HG02763 (cell line): ENCODE measurements at regions not wholly inside any gene's neighbourhood (a gene's known extent, or its start where the extent isn't known, plus 50 kb on each side); places are given as distances from the start of the nearest gene placed in this dataset.

Experiments
- ATAC-seq: cut with Tn5 transposase; IDR thresholded peaks from one replicate; pipeline ENCODE4 v1.9.1; 2021; ENCODE audit warnings: mild to moderate bottlenecking, moderate library complexity; ENCODE audit not compliant: unreplicated experiment

DNA sequence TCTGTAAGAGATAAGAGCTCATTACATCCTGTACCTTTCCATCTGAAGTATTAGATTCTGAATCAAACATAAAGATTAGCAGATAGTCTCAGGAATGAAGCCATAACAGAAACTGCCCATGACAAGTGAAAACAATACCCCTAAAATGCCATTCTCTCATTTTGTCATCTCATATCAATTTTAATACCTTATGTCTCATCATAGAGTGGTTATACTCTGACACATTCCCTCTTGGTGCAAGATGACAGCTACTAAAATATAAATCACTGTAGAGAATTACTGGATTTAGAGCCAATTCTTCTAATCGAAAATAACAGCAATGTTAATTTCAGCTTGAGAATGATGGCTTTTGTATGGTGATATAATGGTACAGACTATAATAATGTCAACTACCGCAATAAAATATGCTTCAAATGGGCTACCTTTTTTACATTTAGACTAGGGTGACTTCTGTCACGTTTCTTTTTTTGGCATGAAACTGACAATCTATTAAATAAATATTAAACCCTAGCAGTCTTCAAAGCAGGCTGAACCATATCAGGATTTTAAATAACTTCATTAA is 125.1 kb upstream of the ITGA4 start:
- no peak for ATAC-seq

DNA sequence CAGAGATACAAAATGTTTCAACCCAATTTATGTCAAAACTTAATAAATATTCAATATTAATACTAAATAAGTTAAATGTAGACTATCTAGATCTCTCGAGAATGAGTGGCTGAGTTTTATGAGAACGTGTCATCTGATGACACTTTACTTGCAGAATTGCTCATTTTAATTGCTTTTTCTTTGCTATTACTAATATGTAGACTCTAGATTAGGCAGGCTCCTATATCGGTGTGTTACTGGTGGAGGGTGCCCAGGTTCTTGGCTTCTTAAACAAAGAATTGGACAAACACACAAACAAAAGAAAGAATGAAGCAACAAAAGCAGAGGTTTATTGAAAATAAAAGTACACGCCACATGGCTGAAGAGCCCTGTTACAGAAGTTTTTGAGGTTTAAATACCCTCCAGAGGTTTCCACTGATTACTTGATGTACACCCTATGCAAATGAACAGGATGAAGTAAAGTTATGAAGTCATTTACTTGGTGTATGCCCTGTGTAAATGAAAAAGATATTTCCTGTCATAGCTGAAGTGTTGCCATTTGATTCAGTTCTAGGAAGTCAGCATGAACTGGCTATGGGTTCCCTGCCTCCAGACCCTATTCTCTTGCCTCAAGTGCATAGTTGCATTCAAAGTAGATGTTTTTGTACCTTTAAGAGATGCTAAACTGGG is 122.9 kb upstream of the ITGA4 start:
- no peak for ATAC-seq

DNA sequence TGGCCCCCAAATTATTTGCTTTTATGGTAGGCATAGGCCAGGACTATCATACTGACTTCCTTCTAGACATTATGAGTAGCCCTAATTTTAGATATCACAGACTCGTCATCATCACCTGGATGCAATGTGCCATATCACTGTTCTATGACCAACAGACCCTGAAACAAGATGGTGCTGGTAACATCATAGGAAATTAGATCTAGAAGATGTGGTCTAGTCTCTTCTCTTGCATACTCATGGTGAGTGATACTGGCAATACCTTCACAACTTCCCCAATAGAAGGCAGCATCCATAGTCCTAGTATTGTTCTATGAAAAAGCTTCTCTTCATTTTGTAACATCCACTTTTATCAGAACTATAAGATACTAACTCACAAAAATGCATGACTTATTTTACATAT is 116.3 kb upstream of the ITGA4 start:
- no peak for ATAC-seq

DNA sequence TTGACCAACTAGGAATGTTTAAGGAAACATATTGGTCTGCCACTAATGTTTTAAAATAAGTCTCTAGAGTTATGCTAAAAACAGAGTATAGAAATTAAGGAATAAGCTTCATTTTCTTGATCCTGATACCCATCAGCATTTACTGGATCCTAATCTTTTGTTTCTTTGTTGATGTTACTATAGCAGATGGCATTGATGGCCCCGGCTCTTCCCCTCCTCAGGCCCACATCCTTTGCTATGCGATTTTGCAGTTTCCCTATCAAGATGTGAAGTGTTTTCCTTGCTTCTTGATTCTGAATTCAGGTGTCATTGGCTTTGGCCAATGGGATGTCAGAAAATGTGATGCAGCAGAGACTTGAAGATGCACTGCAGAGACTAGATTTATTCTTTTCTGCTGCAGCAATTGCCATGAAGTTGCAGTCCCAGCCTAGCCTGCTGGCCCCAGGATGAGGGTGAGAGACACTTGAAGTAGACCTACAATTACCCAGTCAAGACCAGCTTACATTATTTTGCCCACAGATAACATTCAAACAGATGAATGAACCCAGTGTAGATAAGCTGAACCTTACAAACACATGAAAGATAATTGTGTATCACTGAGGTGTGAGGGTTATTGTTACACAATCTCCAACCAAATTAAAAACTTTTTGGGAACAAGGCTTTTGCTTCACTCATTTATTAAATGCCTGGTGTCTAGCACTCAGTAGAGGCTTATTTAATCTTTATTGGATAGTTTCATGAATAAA is 115.2 kb upstream of the ITGA4 start:
- ATAC-seq = no peak

DNA sequence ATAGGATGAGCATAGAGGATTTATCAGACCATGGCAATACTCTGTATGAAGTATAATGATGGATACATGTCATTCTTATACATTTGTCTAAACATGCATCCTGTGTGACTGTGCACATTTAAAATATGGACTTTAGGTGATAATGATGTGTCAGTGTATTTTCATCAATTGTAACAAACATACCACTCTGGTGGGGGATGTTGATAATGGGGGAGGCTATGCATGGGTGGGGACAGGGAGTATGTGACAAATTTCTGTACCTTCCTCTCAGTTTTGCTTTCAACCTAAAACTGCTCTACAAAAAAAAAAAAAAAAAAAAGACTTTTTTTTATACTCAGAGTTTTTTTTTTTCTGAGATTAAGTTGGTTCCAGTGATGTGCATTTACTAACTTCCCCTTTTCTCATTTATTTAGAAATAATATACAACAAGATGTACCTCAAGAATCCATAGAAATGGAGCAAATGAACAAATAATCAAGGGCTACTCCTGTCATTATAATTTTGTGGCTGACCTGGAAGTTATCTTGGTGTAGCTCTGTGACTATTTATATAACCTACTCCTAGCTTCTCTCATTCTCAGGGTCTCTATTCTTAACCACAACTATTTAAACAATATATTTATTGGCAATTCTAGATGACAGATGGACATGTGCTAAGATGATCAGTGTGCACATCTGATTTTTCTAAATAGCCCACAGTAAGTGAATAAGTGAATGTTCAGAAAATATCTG is 108.9 kb upstream of the ITGA4 start:
- ATAC-seq = peak; percentile 83

DNA sequence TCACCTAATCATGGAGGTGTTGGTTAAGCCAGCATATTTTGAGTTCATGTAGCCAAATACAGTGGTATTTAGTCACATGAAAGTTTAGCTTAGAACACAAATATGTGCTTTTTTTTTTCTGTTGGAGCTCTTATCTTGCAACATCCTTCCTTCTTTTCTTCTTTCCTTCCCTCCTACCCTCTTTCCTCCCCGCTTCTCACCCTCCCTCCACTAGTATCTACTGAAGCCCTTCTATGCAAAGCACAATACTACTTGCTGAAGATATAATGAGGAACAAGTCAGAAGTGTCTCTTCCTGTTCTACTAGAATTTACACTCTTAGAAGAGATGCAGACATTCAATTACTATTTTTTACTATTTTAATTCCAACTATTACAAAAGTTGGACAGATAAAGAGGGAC is 105.0 kb upstream of the ITGA4 start:
- no peak for ATAC-seq

DNA sequence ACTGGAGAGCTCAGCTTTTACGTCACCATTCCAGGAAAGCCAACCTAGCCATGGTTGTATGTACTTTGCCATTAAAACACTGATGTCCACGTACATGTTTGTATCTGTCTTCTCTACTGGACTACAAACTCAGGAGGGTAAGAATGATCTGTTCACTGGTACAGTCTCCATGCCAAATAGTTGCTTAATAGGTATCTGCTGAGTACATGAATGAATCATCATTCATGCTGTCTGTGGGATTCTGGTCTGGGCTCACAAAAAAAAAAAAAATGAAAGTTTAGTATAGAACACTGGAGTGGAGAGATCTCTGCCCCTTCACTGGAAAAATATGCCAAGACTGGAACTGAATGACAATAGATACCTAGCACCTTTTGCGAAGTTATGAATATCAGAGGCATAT is 102.6 kb upstream of the ITGA4 start:
- ATAC-seq = no peak

DNA sequence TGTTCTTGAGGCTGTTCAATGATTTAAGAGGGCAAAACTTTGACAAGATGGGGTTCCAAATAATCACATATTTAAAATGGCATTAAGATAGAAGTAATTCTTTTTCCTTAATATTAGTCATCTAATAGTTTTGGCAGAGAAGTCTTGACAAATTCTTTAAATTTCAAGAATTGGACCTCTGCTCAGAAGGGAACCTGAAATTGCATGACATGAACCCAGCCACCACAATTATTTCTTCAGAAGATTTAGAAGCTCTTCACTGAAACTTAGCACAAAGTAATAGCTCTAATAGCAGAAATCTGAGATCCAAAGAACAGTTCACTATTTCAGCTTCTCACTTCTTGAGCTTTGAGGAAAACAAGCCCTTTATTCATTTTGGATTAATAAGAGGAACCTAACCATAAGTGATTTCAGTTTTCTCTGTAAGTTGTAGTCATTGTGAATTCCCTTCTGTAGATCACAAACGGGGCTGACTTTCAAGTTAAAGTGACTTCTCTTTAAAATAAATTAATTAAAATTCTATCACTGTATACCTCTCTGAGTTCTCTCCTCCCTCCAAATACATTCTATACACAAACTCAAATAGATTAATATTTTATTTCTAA is 100.6 kb upstream of the ITGA4 start:
- ATAC-seq = no peak

DNA sequence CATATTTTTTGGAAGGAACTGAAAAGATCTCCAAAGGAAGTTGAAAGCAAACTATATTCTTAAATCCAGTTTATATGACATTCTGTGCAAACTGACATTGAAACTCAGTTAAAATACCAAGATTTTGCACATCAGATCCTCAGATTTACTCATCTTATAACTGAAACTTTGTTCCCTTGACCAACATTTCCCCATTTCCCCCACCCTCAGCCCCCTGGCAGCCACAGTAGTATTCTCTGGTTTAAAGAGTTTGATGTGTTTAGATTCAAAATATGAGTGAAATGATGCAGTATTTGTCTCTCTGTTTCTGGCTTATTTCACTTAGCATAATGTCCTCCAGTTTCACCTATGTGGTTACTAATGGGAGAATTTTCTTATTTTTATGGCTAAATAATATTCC is 99.2 kb upstream of the ITGA4 start:
- no peak for ATAC-seq

DNA sequence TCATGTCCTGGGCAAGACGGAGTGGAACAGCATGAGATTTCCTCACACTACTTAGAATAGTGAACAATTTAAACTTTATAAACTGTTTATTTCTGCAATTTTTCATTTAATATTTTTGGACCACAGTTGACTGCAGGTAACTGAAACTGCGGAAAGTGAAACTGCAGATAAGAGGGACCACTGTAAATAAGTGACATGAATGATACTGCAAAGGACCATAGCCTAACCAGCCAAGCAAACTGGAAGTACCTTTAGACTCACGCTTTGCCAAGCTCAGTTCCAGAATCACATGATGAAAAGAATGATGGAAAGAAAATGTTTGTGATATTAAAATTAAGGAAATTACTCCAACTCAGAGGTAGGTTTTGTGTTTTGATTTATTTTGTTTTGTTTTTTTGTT is 94.6 kb upstream of the ITGA4 start:
- ATAC-seq = no peak

DNA sequence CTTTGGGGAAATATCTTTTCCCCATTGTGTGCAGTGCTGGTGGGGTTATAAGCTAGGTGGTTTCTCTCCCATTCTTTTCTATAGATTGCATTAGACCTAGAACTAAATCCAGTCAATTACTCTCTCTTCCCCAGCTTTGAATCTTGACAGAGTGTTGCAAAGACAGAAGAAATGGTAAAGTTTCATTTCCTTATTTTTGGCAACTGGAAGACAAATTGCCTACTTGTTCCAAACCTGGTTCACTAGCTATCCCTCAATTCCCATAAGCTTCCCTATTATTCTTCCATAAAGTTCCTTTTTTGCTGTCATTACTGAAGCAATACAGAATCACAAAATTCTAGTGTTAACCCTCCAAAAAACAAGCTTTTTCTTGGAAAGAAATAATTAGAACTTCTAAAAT is 94.0 kb upstream of the ITGA4 start:
- ATAC-seq = no peak

DNA sequence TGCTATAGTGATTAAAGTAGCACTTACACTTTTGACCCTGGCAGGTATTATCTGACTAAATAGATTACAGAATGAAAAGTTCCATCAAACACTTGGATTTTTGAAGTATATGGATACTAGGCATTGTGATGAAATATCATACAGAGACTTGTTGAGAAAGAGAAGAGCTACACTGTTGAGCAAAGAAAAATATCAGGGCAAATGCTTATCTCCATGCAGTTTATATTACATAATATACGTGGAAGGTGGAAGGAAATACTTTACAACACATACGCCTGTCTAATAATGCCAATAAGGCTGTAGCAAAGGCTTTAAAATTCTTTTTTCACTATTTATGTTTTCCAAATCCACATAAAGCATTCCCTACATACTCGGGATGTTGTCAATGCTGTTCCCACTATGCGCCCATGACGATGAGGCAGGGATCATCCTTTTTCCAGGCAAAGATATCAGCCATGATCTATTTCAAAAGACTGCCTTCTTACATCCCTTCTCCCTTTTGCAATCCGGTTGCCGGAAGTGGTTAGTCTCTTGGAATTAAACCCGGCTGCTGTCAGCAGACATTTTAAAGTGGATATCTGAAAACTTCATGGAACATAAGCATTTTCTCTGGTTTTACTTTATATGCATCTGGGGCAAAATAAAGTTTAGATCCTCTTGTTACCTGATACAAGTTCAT is 92.6 kb upstream of the ITGA4 start:
- ATAC-seq = no peak

DNA sequence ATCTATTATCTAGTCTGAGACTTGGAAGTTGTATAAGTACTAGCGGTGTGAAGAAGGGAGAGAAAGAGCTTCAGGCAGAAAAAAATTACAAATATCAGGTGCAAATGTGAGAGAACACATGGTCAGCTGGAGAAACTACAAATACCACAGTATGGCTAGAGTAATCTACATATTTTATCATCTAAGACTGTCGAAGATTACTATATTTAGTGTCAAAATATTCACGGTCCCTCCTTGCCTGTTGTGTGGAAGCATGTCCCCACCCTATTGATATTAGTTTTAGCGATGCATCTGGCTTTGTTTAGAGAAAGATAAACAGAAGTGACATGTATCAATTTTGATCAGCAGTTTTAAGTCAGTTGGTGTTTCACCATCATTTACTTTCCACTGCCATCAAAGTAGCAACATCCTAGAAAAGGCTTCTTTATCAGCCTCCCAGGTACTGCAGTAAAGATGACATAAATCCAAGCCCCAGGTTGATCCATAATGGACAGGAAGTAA is 90.5 kb upstream of the ITGA4 start:
- no peak for ATAC-seq

DNA sequence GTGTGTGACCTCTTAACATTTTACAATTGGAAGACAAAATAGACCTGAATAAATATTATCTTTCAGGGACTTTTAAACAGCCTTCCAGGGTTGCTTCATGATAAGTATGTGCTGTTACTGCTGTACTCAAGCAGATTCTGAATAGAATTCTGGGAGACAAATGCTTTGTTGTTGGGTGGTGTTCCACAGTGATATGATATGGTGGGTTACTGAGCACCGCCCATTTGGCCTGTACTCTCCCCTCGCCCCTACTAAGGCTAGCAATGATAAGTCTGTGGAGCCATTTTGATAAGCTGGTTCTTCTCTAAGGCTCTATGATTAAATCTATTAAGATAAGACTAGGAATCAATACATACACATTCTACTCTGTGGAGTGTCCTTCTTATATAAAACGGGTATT is 89.8 kb upstream of the ITGA4 start:
- no peak for ATAC-seq

DNA sequence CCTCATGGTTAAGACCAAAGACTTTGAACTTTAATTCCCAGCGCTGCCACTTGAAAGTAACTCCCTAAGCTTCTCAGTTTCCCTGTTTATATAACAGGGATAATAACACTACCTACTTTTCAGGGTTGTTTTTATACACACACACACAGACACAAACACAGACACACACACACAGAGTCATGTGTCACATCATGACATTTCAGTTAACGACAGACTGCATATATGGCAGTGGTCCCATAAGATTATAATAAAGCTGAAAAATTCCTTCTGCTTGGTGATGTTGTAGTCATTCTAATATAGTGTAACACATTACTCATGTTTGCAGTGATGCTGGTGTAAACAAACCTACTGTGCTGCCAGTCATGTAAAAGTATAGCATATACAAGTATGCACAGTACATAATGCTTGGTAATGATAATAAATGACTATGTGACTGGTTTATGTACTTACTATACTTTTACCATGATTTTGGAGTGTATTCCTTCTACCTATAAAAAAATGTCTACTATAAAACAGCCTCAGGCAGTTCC is 89.2 kb upstream of the ITGA4 start:
- ATAC-seq = no peak

DNA sequence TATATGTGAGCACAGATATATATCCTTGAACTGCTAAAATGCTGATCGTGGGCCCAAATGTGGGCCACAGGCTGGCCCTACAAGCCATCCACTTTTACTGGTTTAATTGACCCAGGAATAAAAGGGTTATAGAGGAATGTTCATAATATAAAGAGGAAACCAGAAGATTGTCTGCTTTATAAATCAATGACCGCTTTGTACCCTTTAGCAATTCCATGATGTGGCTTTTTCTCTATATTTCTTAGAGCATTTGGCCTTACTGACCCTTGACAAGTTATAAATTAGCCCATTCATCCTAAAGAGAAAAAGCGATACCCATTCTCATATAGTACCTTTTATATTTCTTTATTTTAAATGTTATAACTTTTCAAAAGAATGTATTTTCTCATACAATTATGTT is 87.1 kb upstream of the ITGA4 start:
- ATAC-seq = no peak

DNA sequence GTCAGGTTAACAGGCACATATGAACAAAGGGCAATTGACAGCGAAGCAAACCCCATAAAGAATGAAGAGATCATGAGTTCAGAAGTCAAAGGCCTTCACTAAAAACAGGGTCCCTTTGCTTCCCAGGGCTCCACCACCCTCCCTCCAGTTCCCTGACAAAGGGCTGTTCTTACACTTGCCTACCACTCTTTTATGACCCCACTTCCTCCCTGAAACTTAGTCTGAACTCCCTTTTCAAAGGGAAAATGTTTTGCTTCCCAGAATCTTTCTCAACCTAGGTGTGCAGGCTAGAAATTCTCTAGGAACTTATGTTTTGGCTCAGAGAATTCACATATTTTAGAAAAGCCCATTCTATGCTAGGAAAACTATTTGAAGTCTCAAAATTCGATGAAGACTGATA is 86.0 kb upstream of the ITGA4 start:
- ATAC-seq = no peak

DNA sequence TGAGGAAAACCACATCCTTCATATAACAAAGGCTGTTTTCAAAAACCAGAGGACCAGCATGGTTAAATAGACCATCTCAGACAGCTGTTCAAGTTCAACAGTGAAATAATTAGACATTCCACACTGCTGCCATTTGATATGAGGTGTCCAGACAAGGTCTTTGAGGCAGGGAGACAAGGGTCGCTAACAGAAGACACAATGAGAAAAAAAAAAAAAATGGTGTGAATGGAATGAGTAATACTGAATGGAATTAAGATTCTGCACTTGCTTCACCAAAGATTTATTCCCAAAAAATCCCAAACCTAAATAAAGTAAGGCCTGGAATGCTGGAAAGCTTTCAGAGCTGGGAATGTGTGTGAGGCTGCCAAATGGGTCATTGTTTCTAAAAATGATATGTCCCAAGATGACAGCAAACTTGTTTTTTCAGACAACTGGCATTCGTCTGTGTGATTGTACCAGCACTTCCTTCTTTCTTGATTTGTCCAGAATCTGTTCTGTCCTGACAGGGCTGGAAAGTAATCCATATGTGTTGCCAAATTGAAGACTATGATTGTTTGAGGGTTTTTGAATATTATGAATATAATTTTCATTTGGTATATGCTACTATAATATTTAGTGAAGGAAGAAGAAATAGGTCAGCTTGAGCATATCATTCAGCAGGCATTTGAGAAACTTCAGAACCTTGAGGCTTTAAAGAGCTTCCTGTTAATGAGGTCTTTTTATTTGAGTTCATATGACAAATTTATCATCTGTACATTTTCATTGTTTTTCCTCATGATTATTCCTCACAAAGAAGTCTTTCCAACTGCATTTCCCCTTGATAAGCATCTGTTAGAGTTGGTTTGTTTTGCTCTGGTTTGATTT is 85.2 kb upstream of the ITGA4 start:
- no peak for ATAC-seq

DNA sequence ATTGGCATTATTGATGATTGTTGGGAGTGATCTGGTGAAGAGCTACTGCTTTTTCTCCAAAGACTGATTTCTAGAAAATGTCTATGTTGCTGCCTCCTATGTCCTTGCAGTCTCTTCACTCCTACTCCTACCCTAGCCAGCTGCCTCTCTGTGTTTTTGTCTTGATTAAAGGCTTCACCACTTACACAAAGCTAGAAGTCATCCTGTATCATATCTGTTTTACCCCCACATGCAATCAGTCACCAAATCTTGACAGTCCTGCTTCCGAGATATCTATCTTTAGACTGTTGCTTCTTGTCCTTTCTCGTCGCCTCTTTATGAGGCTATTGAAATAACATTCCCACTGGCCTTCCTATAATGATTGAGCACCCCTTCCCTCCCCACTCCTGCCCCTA is 84.5 kb upstream of the ITGA4 start:
- no peak for ATAC-seq
